ENCODE measurements at regions not wholly inside any gene's neighbourhood (a gene's known extent, or its start where the extent isn't known, plus 50 kb on each side); places are given as distances from the start of the nearest gene placed in this dataset.

DNA sequence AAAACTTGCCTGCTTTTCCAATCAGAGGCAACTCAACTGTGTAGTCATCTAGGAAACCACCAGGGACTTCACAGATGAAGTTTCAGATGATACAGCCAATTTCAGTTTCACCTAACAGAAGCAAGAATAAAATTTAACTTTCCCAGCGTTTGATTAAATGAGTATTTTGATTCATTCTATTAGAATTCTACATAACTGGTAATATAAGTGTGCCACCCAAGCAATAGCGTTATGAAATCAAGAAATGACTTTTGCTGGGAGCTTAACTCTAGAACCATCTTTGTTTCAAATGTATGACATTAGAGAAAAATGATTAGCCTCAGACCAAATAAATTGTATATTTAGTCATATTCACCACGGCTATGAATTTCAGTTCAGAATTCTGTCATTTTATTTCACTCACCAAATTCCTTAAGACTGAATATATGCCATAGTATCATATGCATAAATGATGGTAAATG is 239.3 kb downstream of the NRIP1 start:
- TF ChIP-seq, protein P1, sequence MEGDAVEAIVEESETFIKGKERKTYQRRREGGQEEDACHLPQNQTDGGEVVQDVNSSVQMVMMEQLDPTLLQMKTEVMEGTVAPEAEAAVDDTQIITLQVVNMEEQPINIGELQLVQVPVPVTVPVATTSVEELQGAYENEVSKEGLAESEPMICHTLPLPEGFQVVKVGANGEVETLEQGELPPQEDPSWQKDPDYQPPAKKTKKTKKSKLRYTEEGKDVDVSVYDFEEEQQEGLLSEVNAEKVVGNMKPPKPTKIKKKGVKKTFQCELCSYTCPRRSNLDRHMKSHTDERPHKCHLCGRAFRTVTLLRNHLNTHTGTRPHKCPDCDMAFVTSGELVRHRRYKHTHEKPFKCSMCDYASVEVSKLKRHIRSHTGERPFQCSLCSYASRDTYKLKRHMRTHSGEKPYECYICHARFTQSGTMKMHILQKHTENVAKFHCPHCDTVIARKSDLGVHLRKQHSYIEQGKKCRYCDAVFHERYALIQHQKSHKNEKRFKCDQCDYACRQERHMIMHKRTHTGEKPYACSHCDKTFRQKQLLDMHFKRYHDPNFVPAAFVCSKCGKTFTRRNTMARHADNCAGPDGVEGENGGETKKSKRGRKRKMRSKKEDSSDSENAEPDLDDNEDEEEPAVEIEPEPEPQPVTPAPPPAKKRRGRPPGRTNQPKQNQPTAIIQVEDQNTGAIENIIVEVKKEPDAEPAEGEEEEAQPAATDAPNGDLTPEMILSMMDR (IDR thresholded peaks at IDR 0.05) = no peak
- TF ChIP-seq POLR2A (IDR thresholded peaks at IDR 0.05) = no peak
